A549 (cell line): ENCODE measurements at regions not wholly inside any gene's neighbourhood (a gene's known extent, or its start where the extent isn't known, plus 50 kb on each side); places are given as distances from the start of the nearest gene placed in this dataset.

Experiments used
- ATAC-seq, 2 experiments: fragments of 200-7000 bp in 1 of 2; fragments of >200 bp in 1 of 2; cut with Nextera tagmentation in 1 of 2; cut with Tn5 transposase in 1 of 2; 3 replicates each; pipeline versions ENCODE4 v1.8.0 to v1.9.1; 2018 to 2020; ENCODE audit warnings: mild to moderate bottlenecking in 1 of 2, moderate library complexity in 1 of 2
- CTCF ChIA-PET: fragments of 300-600 bp; sonication (Branson Sonifier 250); formaldehyde crosslinking; extraction: SDS; loops from one replicate; lab custom pipeline; 2021; ENCODE audit warnings: antibody characterized with exemption, inconsistent platforms; lab: Yijun Ruan, JAX
- POLR2A ChIA-PET: fragments of 350-600 bp; formaldehyde crosslinking; extraction: SDS; loops from one replicate; lab custom pipeline; 2021; ENCODE audit warnings: antibody characterized with exemption, inconsistent platforms; lab: Yijun Ruan, JAX
- DNase-seq, 2 experiments: peaks; one replicate each; pipeline versions ENCODE4 v3.0.0 to v3.0.0-alpha.2; 2011 to 2016; ENCODE audit warnings: low read depth in 1 of 2, low spot score in 1 of 2
- FAIRE-seq: peaks from 2 replicates; lab custom pipeline; 2011; peaks lifted over from hg19 to GRCh38; lab: Jason Lieb, UNC
- H3K27ac ChIP-seq, 2 experiments: fragments of >200 bp; sonication (Bioruptor Twin); formaldehyde crosslinking; 3 replicates each; pipeline ENCODE4 v1.5.1; 2016 to 2017
- H3K4me1 ChIP-seq: fragments of >200 bp; sonication (Bioruptor Twin); formaldehyde crosslinking; 3 replicates; pipeline ENCODE4 v1.6.1; 2016
- H3K4me2 ChIP-seq: fragments of >200 bp; sonication (Bioruptor Twin); formaldehyde crosslinking; 3 replicates; pipeline ENCODE4 v1.6.1; 2016
- H3K4me3 ChIP-seq: fragments of >200 bp; sonication (Bioruptor Twin); formaldehyde crosslinking; 3 replicates; pipeline ENCODE4 v1.5.1; 2016
- H3K9me3 ChIP-seq: fragments of >200 bp; sonication (Bioruptor Twin); formaldehyde crosslinking; 3 replicates; pipeline ENCODE4 v1.6.1; 2016
- CEBPB ChIP-seq, 2 experiments: fragments of >200 bp in 1 of 2; sonication (Bioruptor Twin) in 1 of 2; formaldehyde crosslinking in 1 of 2; IDR thresholded peaks; 2 replicates each; pipeline ENCODE4 v1.6.1; 2012 to 2016
- CHD4 ChIP-seq: fragments of 200-600 bp; sonication (generic); IDR thresholded peaks from 2 replicates; pipeline ENCODE4 v1.6.1; 2016; ENCODE audit warnings: antibody characterized with exemption, mild to moderate bottlenecking, borderline replicate concordance
- EHF ChIP-seq: fragments of 250-450 bp; sonication (Bioruptor Pico); IDR thresholded peaks from 2 replicates; pipeline ENCODE4 v1.5.0; 2020; ENCODE audit warnings: mild to moderate bottlenecking
- FOSB ChIP-seq: fragments of 250-450 bp; sonication (Bioruptor Pico); IDR thresholded peaks from 2 replicates; pipeline ENCODE4 v1.5.0; 2020; ENCODE audit warnings: mild to moderate bottlenecking, moderate library complexity
- GATA3 ChIP-seq: IDR thresholded peaks from 2 replicates; pipeline ENCODE4 v1.6.1; 2012; ENCODE audit warnings: borderline replicate concordance
- HEYL ChIP-seq: fragments of 250-450 bp; sonication (Bioruptor Pico); IDR thresholded peaks from 2 replicates; pipeline ENCODE4 v1.8.0; 2021; ENCODE audit warnings: mild to moderate bottlenecking, moderate library complexity
- JUNB ChIP-seq: fragments of >200 bp; sonication (Bioruptor Twin); formaldehyde crosslinking; IDR thresholded peaks from 2 replicates; pipeline ENCODE4 v1.6.1; 2016
- NR3C1 ChIP-seq: fragments of >200 bp; sonication (Bioruptor Twin); formaldehyde crosslinking; IDR thresholded peaks from 3 replicates; pipeline ENCODE4 v1.6.1; 2017
- PBX3 ChIP-seq: IDR thresholded peaks from 2 replicates; pipeline ENCODE4 v1.6.1; 2012
- RAD21 ChIP-seq, 2 experiments: fragments of >200 bp in 1 of 2; sonication (Bioruptor Twin) in 1 of 2; formaldehyde crosslinking in 1 of 2; IDR thresholded peaks in 1 of 2; conservative IDR thresholded peaks in 1 of 2; 2 replicates in 1 of 2; 3 replicates in 1 of 2; pipeline ENCODE4 v1.6.1; 2012 to 2018; ENCODE audit warnings: inconsistent platforms in 1 of 2
- RARB ChIP-seq: fragments of 250-450 bp; sonication (Bioruptor Pico); IDR thresholded peaks from 2 replicates; pipeline ENCODE4 v1.8.0; 2021; ENCODE audit warnings: mild to moderate bottlenecking, moderate library complexity
- RCOR1 ChIP-seq: fragments of 150-350 bp; IDR thresholded peaks from 2 replicates; pipeline ENCODE4 v1.6.1; 2014; ENCODE audit warnings: antibody characterized with exemption, low read length, low read depth
- RFX5 ChIP-seq: fragments of 450-650 bp; IDR thresholded peaks from 2 replicates; pipeline ENCODE4 v1.7.1; 2014; ENCODE audit warnings: antibody characterized with exemption, mild to moderate bottlenecking, moderate library complexity
- RNF2 ChIP-seq: fragments of 200-600 bp; sonication (generic); IDR thresholded peaks from 2 replicates; pipeline ENCODE4 v1.6.1; 2016; ENCODE audit warnings: low read depth, mild to moderate bottlenecking, antibody characterized with exemption, moderate library complexity, borderline replicate concordance
- SMC3 ChIP-seq: fragments of >200 bp; sonication (Bioruptor Twin); formaldehyde crosslinking; IDR thresholded peaks from 3 replicates; pipeline ENCODE4 v1.6.1; 2018; ENCODE audit warnings: inconsistent platforms
- SREBF2 ChIP-seq: fragments of 450-650 bp; IDR thresholded peaks from 2 replicates; pipeline ENCODE4 v1.6.1; 2014; ENCODE audit warnings: mild to moderate bottlenecking, moderate library complexity
- ZC3H11A ChIP-seq: fragments of 450-650 bp; IDR thresholded peaks from 2 replicates; pipeline ENCODE4 v1.6.1; 2014; ENCODE audit warnings: antibody characterized with exemption, mild to moderate bottlenecking
- ZNF302 ChIP-seq: fragments of 250-450 bp; sonication (Bioruptor Pico); IDR thresholded peaks from 2 replicates; pipeline ENCODE4 v1.9.0; 2021; ENCODE audit warnings: inconsistent platforms, mild to moderate bottlenecking, moderate library complexity
- ZSCAN20 ChIP-seq: fragments of 250-450 bp; sonication (Bioruptor Pico); IDR thresholded peaks from 2 replicates; pipeline ENCODE4 v1.8.0; 2022; ENCODE audit warnings: mild to moderate bottlenecking, moderate library complexity
- WGBS: methylation state at CpG from one replicate; pipeline ENCODE4 v1.1.6; 2017; ENCODE audit errors: missing lambda C conversion rate; 5-methylcytosine and 5-hydroxymethylcytosine counted together
- TF ChIP-seq, protein P1 (sequence below): fragments of >200 bp; sonication (Bioruptor Twin); formaldehyde crosslinking; IDR thresholded peaks from 2 replicates; pipeline ENCODE4 v1.6.1; 2016
- TF ChIP-seq, protein P2 (sequence below): fragments of >200 bp; sonication (Bioruptor Twin); formaldehyde crosslinking; IDR thresholded peaks from 3 replicates; pipeline ENCODE4 v1.6.1; 2016
- TF ChIP-seq, protein P3 (sequence below): fragments of 200-600 bp; sonication (generic); IDR thresholded peaks from 2 replicates; pipeline ENCODE4 v1.6.1; 2016; ENCODE audit warnings: antibody characterized with exemption, mild to moderate bottlenecking, moderate library complexity
- TF ChIP-seq, protein P4 (sequence below): IDR thresholded peaks from 2 replicates; pipeline ENCODE4 v1.6.1; 2012; ENCODE audit warnings: low read depth, borderline replicate concordance

DNA sequence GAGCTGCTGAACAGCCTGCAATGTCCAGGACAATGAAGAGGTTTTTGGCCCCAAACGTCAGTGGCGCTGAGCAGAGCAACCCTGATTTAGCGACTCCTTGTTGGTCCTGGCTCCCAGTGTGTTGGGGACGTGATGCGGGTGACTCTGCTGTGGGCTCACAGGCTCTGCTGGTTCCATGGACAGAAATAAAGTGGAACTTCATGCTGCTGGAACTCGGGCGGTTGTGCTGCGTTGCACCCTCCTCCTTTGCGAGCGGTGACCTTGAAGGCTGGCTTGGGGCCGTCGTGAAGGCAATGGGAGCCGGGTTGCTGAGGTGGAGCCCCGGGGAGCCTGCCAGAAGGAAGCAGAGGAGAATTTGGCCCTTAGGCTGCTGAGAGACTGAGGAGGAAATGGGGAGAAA lies 122.6 kb upstream of the C1orf174 start:
- Histone ChIP-seq H3K9me3 (no peaks in the 10 kb centered on the region), H3K27ac (no peak overlapping the region), H3K4me1 (no peaks in the 10 kb centered on the region), H3K4me3 (no peak overlapping the region), H3K4me2 (no peak overlapping the region)
- no peak for DNase-seq
- ChIA-PET POLR2A (no interaction called here), CTCF (interaction anchor here (1.1 kb wide), 1 partner anchor 13 kb away, joined by 3 read pairs; no protein-coding TSS in a partner anchor)
- 36% methylated on average over 14 of the region's 14 CpGs for WGBS
- no peak for FAIRE-seq
- ATAC-seq, result no peak
- TF ChIP-seq, protein P1, sequence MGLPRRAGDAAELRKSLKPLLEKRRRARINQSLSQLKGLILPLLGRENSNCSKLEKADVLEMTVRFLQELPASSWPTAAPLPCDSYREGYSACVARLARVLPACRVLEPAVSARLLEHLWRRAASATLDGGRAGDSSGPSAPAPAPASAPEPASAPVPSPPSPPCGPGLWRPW, result no peak
- TF ChIP-seq RAD21 (conservative IDR thresholded peaks at IDR 0.05 in 1 of 2, IDR thresholded peaks at IDR 0.05 in 1 of 2), result no peak

DNA sequence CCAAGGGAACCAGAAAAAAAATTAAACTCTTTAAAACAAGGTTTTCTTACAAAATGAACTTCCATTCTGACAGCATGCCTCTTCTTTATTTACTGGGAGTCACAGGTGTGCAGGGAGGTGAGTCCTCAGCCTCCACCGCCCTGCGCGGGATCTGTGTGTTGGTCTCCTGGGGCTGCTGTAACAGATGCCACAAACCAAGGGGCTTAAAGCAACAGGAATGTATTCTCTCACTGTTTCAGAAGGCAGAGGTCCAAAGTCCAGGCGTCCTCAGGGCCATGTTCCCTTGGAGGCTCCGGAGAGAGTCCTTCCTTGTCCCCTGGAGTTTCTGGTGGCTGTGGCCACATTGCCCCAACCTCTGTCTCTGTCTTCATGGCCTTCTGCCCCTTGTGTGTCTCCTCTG lies 123.6 kb upstream of the C1orf174 start:
- TF ChIP-seq ZC3H11A, result no peak
- TF ChIP-seq, protein P2, sequence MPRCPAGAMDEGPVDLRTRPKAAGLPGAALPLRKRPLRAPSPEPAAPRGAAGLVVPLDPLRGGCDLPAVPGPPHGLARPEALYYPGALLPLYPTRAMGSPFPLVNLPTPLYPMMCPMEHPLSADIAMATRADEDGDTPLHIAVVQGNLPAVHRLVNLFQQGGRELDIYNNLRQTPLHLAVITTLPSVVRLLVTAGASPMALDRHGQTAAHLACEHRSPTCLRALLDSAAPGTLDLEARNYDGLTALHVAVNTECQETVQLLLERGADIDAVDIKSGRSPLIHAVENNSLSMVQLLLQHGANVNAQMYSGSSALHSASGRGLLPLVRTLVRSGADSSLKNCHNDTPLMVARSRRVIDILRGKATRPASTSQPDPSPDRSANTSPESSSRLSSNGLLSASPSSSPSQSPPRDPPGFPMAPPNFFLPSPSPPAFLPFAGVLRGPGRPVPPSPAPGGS, result no peak
- no peak for TF ChIP-seq ZSCAN20
- no peak for TF ChIP-seq JUNB
- TF ChIP-seq RFX5, result no peak
- TF ChIP-seq FOSB (CRISPR knock-in tag), result no peak
- TF ChIP-seq CHD4, result no peak
- no peak for TF ChIP-seq SMC3
- no peak for TF ChIP-seq CEBPB (IDR thresholded peaks at IDR 0.05)
- TF ChIP-seq GATA3, result no peak
- no peak for TF ChIP-seq RCOR1
- TF ChIP-seq, all 56 proteins: peak for 0
- FAIRE-seq (no peak), DNase-seq (no peak), ATAC-seq (no peak)
- ChIA-PET POLR2A (no interaction called here), CTCF (interaction anchor here (1.1 kb wide), 1 partner anchor 12 kb away, joined by 3 read pairs; no protein-coding TSS in a partner anchor)
- 45% methylated on average over 5 of the region's 5 CpGs for WGBS
- Histone ChIP-seq H3K4me2 (no peak overlapping the region), H3K4me3 (no peak overlapping the region), H3K27ac (no peak overlapping the region), H3K9me3 (no peaks in the 10 kb centered on the region), H3K4me1 (no peaks in the 10 kb centered on the region)

DNA sequence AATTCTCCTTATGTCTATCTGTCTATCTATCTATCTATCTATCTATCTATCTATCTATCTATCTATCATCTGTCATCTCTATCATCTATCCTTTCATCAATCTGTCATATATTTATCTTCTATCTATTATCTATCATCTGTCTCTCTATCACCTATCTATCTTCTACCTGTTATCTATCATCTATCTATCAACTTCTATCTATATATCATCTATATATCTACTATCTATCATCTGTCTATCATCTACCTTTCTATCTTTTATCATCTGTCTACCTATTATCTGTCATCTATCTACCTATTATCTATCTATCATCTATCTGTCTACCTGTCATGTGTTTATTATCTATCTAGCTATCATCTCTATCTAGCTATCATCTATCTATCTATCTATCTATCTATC lies 124.7 kb upstream of the C1orf174 start:
- no peaks in the 10 kb centered on the region for H3K9me3 ChIP-seq
- FAIRE-seq (no peak), DNase-seq (no peak), ATAC-seq (no peak)
- POLR2A ChIA-PET, result no interaction called here
- no peak overlapping the region for H3K4me2 ChIP-seq
- no peak overlapping the region for H3K4me3 ChIP-seq
- H3K4me1 ChIP-seq, result no peaks in the 10 kb centered on the region
- H3K27ac ChIP-seq, result no peak overlapping the region
- no peak for TF ChIP-seq SREBF2
- TF ChIP-seq, protein P3, sequence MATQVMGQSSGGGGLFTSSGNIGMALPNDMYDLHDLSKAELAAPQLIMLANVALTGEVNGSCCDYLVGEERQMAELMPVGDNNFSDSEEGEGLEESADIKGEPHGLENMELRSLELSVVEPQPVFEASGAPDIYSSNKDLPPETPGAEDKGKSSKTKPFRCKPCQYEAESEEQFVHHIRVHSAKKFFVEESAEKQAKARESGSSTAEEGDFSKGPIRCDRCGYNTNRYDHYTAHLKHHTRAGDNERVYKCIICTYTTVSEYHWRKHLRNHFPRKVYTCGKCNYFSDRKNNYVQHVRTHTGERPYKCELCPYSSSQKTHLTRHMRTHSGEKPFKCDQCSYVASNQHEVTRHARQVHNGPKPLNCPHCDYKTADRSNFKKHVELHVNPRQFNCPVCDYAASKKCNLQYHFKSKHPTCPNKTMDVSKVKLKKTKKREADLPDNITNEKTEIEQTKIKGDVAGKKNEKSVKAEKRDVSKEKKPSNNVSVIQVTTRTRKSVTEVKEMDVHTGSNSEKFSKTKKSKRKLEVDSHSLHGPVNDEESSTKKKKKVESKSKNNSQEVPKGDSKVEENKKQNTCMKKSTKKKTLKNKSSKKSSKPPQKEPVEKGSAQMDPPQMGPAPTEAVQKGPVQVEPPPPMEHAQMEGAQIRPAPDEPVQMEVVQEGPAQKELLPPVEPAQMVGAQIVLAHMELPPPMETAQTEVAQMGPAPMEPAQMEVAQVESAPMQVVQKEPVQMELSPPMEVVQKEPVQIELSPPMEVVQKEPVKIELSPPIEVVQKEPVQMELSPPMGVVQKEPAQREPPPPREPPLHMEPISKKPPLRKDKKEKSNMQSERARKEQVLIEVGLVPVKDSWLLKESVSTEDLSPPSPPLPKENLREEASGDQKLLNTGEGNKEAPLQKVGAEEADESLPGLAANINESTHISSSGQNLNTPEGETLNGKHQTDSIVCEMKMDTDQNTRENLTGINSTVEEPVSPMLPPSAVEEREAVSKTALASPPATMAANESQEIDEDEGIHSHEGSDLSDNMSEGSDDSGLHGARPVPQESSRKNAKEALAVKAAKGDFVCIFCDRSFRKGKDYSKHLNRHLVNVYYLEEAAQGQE, result no peak
- CTCF ChIA-PET, result no interaction called here

DNA sequence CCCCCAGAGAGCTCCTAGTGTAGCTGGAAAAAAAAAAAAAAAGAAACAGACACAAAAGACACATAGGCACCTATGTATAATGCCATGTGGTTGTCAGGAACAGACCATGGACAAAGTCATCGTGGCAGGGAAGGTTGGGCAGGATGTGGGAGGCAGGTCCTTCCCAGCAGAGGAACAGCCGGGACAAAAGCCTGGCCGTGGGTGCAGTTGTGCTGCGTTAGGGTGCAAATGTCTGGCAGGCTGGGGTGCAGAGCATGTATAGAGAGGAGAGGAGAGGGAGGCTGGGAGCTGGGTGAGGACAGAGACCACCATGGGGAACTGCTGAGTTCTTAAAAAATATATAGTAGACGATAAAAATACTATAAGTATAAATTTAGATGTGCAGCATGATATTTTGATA lies 125.7 kb upstream of the C1orf174 start:
- no peak overlapping the region for H3K4me2 ChIP-seq
- no peaks in the 10 kb centered on the region for H3K9me3 ChIP-seq
- ChIA-PET CTCF (interaction anchor here (0.6 kb wide), 2 partner anchors 544 to 609 kb away, joined by 3 read pairs; no protein-coding TSS in a partner anchor), POLR2A (no interaction called here)
- FAIRE-seq (no peak), DNase-seq (no peak), ATAC-seq (no peak)
- 3% methylated on average over 5 of the region's 5 CpGs for WGBS
- no peaks in the 10 kb centered on the region for H3K4me1 ChIP-seq
- TF ChIP-seq NR3C1 (no peak), SREBF2 (no peak), EHF (no peak), PBX3 (no peak), RARB (no peak), JUNB (no peak), SMC3 (no peak), RNF2 (no peak), ZNF302 (CRISPR knock-in tag) (no peak), HEYL (no peak)
- TF ChIP-seq, protein P4, sequence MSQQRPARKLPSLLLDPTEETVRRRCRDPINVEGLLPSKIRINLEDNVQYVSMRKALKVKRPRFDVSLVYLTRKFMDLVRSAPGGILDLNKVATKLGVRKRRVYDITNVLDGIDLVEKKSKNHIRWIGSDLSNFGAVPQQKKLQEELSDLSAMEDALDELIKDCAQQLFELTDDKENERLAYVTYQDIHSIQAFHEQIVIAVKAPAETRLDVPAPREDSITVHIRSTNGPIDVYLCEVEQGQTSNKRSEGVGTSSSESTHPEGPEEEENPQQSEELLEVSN, result no peak
- no peak overlapping the region for H3K27ac ChIP-seq
- H3K4me3 ChIP-seq, result no peak overlapping the region
